ENCODE measurements at regions not wholly inside any gene's neighbourhood (a gene's known extent, or its start where the extent isn't known, plus 50 kb on each side); places are given as distances from the start of the nearest gene placed in this dataset.

DNA sequence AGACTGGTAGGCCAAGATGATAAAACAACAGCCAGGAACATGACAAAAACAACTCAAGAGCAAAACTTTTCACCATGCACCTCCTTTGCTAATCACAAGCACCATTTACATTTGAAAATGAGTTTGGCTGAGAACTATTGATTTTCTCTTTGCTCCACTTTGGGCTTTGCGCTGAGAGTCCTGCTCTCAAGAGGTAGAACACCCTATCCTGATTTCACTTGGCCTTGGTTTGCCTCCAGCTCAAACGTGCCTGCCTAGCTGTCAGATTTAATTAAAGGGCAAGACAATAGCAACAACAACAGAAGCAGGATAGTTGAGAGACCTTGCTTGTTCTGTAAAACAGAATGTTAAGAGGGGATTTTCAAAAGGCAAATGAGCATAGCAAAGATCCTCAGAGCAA, 128.2 kb upstream of the ASTN2 start:
- TF ChIP-seq, protein P1, sequence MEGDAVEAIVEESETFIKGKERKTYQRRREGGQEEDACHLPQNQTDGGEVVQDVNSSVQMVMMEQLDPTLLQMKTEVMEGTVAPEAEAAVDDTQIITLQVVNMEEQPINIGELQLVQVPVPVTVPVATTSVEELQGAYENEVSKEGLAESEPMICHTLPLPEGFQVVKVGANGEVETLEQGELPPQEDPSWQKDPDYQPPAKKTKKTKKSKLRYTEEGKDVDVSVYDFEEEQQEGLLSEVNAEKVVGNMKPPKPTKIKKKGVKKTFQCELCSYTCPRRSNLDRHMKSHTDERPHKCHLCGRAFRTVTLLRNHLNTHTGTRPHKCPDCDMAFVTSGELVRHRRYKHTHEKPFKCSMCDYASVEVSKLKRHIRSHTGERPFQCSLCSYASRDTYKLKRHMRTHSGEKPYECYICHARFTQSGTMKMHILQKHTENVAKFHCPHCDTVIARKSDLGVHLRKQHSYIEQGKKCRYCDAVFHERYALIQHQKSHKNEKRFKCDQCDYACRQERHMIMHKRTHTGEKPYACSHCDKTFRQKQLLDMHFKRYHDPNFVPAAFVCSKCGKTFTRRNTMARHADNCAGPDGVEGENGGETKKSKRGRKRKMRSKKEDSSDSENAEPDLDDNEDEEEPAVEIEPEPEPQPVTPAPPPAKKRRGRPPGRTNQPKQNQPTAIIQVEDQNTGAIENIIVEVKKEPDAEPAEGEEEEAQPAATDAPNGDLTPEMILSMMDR (IDR thresholded peaks at IDR 0.05), result no peak
- no peak for TF ChIP-seq POLR2A (IDR thresholded peaks at IDR 0.05)
